ENCODE measurements at regions not wholly inside any gene's neighbourhood (a gene's known extent, or its start where the extent isn't known, plus 50 kb on each side); places are given as distances from the start of the nearest gene placed in this dataset.

DNA sequence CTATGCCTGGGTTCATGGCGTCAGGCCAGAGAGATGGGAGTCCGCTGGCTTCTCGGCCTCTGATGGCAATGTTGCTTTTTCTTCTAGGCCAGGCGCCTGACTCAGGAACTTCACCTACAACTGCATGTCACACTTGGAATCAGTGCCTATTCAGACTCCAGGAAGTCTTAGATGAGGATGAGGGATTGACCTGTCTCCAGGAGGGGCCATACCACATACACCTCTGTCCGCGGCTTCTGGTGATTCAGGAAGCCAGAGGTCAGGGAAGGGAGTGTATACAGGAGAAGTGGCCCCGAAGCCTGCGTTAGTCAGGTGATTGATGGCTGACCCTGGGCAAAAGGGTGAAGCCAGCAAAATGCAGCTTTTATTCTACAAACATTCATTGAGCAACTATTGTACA lies 109.1 kb upstream of the RMDN2 start:
- WGBS (ENCODE audit: extremely low coverage, insufficient read length, low lambda C conversion rate): no CpG with 5 or more reads among the region's 8 CpGs
- H3K27me3 Mint-ChIP-seq (ENCODE audit: low read depth): no peaks in the 10 kb centered on the region

More for the DNA sequence above, 109.1 kb upstream of the RMDN2 start:
- Mint-ChIP-seq H3K4me1 (no peaks in the 10 kb centered on the region), H3K9me3 (peaks cover 6 to 7% of the 10 kb centered on the region in 2 experiments; a peak in 4 of 5 replicates), H3K4me3 (no peak overlapping the region), H3K27ac (no peak overlapping the region), H3K36me3 (ENCODE audit: insufficient read depth in 1 of 3, low read depth in 3 of 3) (no peaks in the 10 kb centered on the region; a peak in 2 of 7 replicates)
- no peaks in the 10 kb centered on the region for H3K79me2 ChIP-seq (ENCODE audit: insufficient read depth, low read length)
- no peak overlapping the region for H2BK20ac ChIP-seq (ENCODE audit: low read depth, low read length, poor library complexity, severe bottlenecking)
- no peak overlapping the region for H2BK15ac ChIP-seq (ENCODE audit: low read depth, low read length)
- no peaks in the 10 kb centered on the region for H3K27me3 ChIP-seq (ENCODE audit: insufficient read depth, low read length)
- H4K8ac ChIP-seq (replicated peaks; ENCODE audit: insufficient read length, low read depth, low read length): no peak overlapping the region
- H3K18ac ChIP-seq (ENCODE audit: insufficient read length, low read depth, low read length): no peak overlapping the region
- H3K56ac ChIP-seq (ENCODE audit: insufficient read length, low read depth, low read length): no peak overlapping the region
- no peak overlapping the region for H4K5ac ChIP-seq (ENCODE audit: insufficient read length, low read depth, low read length)
- H3K9ac ChIP-seq (ENCODE audit: extremely low read depth, insufficient read length, low read length): no peak overlapping the region
- H3K23ac ChIP-seq (ENCODE audit: insufficient read length, low read depth, low read length): no peak overlapping the region
- no peak overlapping the region for H3K14ac ChIP-seq (ENCODE audit: insufficient read depth, low read length)
- no peak overlapping the region for H3K4ac ChIP-seq (ENCODE audit: low read depth, low read length)
- no peak overlapping the region for H3T11ph ChIP-seq (ENCODE audit: low read length)
- H2AK5ac ChIP-seq (ENCODE audit: insufficient read length, low read length): no peak overlapping the region
- TF ChIP-seq CTCF (conservative IDR thresholded peaks at IDR 0.05): no peak
- no peaks in the 10 kb centered on the region for H3K23me2 ChIP-seq (ENCODE audit: insufficient read length, low read depth, low read length, poor library complexity, severe bottlenecking)
- H3K9me3 ChIP-seq (ENCODE audit: control insufficient read depth, low read depth, low read length): no peaks in the 10 kb centered on the region
- no peak for DNase-seq
- no peak overlapping the region for H4K91ac ChIP-seq (ENCODE audit: insufficient read length, low read depth, low read length)
- H3K27ac ChIP-seq (ENCODE audit: insufficient read length, low read depth, low read length): no peak overlapping the region
- H2BK5ac ChIP-seq (ENCODE audit: insufficient read length, low read length): no peak overlapping the region
- no peaks in the 10 kb centered on the region for H3K79me1 ChIP-seq (ENCODE audit: insufficient read depth, low read depth, low read length, poor library complexity, severe bottlenecking)
- no peak overlapping the region for H2BK120ac ChIP-seq (ENCODE audit: low read depth, low read length, poor library complexity, severe bottlenecking)
- H3K4me1 ChIP-seq (ENCODE audit: insufficient read depth, low read length): no peaks in the 10 kb centered on the region
- no peak overlapping the region for H3K4me2 ChIP-seq (ENCODE audit: insufficient read depth, insufficient read length, low read length)
- no peak overlapping the region for H2AFZ ChIP-seq (ENCODE audit: low read length)
- H4K20me1 ChIP-seq (ENCODE audit: control insufficient read depth, insufficient read depth, insufficient read length): no peaks in the 10 kb centered on the region
- no peak overlapping the region for H2BK12ac ChIP-seq (ENCODE audit: insufficient read length, low read depth, low read length)
